Dermis blood vessel endothelial cell (primary cell): ENCODE measurements at regions not wholly inside any gene's neighbourhood (a gene's known extent, or its start where the extent isn't known, plus 50 kb on each side); places are given as distances from the start of the nearest gene placed in this dataset.

ENCODE experiments used
- DNase-seq: peaks from one replicate; pipeline ENCODE4 v3.0.0; 2010

DNA sequence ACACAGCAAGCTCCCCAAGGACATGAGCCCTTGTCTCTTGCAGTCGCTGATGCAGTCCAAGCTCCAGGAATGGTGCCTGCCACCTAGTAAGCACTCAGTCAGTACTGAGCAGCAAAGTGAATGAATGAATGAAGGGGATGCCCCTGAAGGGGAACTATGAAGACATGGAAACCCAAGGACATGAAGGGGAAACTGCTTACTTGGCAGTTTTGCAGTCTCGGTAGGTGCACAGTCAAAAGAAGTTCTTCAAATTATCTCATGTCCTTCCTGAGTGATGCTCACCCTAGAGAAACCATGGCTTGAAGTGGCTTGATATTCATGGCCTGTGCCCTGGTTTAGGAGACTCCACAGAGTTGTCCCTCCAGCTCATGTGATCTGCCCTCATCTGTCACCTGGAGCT, 102.1 kb upstream of the DLX2 start:
- DNase-seq: no peak

DNA sequence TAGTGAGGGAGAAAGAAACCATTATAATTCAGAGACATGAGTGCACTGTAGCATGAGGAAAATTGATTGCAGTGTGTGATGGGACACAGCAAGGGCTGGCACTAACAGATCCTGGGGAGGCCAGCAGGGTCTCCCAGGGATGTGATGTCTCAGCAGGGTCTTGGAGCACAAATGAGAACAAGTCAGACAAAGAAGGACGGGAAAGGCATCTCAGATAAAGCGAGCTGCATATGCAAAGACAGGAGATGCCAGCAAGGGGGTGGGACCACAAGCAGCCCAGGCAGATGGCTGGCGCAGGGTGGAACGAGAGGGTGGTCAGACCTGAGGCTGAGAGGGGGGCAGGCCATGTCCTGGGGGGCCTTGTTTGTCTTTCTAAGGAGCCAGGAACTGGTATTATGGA, 102.6 kb upstream of the DLX2 start:
- DNase-seq: no peak

DNA sequence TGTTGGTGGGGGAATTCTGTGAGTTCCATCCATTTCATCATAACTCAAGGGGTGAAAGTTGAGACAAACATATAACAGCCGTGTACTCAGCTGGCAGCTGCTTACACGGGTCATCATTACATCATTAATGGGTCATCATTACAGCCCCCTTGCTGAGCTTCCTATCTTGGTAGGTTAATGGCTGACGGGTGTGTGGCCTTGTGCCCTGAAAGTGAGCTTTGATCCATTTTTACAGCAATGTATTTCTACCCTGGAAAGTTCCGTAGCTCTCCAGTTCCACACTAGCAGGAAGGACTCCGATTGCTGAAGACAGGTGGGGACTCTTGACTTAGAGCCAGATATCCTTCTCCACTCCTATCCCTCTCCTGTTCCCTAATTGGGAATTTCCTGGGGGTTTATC, 105.2 kb upstream of the DLX2 start:
- DNase-seq: no peak

DNA sequence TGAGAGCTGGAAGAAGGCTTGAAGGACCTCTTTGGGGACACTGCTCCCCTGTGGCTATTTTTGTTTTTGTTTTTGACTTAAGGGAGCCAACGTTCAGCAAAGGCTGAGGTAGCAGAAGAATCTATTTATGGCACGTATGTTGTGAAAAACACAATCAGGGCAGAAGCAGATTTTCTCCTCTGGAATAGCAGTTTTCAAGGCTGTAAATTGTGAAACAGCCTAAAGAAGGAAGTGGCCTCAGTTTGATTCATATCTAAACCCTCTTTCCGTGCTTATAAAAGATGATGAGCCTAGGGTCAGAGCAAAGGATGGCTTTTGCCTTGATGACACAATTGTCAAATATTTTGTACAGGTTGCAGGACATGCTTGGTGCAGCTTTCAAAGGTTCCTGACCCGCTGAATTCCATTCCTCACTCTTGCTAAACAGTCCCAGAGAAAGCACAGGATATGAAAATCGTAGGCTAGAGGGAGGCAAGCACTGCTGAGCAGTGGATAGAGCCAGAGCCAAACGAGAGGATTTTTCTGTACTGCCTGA, 106.2 kb upstream of the DLX2 start:
- peak; percentile 66 for DNase-seq

DNA sequence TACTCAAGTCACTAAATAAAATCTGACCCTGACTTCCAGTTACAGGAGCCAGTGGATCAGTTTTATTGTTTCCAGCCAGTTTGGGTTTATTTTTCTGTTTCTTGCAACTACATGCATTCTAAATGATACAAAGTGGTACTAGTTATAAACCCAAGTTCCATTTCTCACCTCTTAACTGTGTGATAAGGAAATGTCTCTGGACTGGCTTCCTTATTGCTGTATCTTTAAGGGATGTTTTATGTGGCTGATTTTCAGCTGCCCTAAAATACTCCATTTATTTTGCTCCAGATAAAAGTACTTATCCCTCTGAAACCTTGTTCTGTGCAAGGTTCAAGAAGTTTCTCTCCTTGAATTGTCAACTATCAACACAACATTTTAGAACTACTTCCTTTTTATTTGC, 107.9 kb upstream of the DLX2 start:
- DNase-seq: no peak

DNA sequence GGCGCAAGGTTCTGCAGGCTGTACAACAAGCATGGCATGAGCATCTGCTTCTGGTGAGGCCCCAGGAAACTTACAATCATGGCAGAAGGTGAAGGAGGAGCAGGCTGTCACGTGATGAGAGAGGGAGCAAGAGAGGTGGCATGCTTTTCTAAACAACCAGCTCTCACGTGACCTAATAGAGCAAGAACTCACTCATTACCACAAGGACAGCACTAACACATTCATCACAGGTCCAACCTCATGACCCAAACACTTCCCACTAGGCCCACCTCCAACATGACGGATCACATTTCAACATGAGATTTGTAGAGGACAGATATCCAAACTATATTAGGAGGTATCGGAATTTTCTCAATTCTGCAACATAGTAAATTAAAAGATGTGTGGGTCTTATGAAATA, 108.8 kb upstream of the DLX2 start:
- no peak for DNase-seq

DNA sequence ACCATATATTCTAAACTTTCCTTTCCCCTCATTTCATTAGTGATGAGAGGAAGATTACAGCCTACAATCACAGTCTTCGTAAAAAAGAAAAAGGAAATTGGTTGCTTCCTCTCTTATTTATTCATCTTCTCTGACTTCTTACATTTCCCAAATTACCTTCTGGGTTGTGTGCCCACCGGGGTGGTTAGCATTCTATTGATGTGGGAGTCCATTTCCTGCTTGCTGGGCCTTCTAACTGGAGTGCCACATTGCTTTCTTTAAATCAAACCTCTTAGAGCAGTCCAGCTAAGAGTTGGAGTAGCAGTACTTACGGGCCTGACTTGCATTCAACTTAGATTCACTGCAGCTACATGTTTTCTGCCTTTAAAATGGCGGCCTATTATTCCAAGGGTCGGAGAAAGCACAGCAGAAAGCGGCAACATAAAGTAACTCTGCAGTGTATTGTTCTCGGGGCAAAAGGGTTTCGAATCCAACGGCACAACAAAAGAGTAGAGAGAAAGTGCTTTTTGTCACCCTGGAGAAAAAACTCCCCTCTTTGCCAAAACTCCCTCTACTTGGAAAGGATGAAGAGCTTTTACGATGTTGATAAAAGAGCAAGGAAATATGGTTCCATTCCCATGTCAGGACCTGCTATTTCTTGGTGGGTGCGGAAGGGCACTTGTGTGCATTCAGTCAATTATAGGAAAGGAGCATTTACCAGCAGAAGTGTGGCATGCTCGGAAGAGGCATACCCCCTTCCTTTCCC, 110.6 kb upstream of the DLX2 start:
- no peak for DNase-seq

DNA sequence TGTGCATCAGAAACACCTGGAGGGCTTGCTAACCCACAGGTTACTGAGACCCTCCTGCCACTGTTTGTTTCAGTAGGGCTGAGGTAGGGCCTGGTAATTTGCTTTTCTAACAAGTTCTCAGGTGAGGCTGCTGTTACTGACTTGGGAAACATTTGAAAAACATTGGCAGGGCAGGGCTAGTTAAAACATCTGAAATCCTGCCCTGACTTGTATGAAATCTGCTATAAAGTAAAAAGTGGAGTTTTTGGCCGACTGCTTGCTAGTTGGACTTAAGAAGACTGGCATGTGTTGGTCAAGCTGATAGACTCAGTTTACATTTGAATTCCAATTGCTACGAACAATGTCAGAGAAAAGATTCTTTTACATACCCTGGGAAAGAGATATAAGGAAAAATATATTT, 111.6 kb upstream of the DLX2 start:
- DNase-seq: no peak

DNA sequence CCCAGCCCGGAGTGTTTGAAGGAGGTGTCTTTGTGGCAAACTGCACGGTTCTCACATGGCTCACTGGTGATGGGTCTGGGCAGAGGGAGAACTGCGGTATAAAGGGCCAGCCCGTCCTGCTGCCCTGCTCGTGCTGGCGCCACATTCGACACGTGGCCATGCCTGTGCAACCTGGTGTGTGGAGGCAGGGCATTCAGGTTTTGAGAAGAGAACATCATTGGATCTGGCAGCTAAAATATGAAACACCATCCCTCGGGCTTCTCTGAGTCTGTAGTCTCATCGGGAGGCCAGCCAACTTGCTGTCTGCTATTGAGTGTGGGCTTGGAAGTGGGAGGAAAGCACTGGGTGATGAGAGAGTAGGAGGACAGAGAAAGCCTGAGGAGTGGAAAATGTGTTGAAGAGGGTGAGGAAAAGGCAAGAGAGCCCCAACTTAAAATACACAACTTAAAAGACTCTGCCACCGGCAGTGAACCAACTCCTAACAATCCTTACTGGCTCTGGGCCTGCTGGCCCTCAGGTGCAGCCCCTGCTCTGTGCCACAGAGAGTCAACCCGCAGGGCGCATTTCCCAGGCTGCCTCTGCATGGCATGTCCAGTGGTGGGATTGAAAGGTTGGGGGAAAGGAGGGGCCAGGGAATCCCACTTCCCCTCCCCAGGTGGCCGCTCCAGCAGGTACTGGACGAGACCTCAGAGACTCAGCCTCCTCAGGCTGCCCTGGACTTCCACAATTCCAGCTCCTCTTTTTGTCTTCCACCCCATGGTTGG, 112.7 kb upstream of the DLX2 start:
- DNase-seq: no peak

DNA sequence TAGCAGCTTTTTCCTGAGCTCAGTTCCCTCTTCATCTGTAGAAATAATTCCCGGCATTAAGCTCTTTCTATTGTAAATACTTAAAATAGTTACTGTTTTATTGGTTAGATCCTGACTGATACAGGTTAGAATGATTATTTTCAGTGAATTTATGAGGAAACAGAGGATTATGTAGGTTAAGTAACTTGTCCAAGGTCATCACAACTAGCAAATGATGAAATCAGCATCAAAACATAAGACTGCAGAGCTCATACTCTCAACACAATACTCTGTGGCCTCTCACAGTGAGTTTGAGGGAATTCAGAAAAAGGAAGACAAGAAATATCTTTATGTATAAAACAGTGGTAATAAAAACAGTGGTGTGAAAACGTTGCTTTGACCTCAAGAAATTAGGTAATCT, 113.2 kb upstream of the DLX2 start:
- no peak for DNase-seq

DNA sequence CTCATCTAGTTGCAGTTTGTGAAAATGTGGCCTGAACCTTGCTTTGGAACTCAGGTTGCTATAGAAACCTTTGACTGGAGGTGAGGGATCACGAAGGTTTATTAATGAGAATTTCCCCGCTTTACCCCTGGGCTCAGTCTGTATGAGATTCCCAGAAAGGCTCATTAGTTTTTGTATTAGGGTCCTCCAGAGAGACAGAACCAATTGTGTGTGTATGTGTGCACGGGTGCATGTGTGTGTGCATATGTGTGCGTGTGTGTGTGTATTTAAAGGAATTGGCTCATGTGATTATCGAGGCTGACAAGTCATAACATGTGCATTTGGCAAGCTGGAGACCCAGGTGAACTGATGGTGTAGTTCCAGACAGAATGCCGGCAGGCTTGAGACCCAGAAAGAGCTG, 113.8 kb upstream of the DLX2 start:
- DNase-seq: no peak

DNA sequence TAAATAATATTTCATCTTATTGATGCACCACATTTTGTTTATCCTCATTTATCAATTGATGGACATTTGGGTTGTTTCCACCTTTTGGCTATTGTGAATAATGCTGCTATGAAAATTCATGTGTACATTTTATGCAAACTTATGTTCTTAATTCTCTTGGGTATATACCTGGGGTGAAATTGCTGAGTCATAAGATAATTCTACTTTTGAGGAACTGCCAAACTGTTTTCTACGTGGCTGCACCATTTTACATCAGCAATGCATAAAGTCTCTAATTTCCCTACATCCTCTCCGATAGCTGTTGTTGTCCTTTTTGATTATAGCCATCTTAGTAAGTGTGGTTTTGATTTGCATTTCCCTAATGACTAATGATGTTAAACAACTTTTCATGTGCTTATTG, 116.5 kb upstream of the DLX2 start:
- DNase-seq: no peak

DNA sequence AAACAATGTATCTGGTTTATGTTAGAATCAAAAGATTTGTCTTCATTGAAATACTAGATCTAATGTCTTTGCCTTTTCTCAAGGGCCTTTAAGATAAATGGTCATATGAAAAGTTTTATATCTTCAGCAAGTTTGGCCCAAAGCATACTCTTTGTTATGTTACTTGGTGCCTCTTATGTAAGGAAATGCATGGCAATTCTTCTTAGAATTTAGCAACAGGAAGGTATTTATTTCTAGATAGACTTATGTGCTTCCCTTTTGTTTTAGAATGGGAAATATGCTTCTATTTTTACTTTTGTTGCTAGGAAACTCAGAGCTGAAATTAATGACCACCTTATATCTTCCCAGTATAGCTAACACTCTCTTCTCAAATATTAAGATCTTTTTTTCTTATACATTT, 117.4 kb upstream of the DLX2 start:
- peak; percentile 66 for DNase-seq

DNA sequence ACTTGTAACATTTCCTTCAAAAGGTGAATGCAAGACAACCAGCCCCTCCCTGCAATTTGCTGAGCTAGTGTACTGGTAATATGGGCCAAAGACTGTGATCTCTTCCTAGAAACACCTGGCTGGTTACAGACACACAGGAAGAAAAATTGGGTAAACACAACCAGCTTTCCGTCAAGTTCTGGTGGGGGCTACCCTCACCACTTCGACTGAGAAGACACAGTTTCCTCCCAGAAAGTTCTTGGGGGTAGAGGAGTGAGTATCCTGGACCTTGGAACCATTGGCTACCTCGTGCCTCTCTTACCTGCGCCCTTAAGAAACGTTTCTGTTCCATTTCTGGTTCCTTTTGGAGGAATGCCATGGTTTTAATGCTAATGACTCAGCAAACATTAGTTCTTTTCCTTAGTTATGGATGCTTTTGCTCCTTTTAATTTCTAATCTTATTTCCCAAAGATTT, 120.9 kb upstream of the DLX2 start:
- no peak for DNase-seq

DNA sequence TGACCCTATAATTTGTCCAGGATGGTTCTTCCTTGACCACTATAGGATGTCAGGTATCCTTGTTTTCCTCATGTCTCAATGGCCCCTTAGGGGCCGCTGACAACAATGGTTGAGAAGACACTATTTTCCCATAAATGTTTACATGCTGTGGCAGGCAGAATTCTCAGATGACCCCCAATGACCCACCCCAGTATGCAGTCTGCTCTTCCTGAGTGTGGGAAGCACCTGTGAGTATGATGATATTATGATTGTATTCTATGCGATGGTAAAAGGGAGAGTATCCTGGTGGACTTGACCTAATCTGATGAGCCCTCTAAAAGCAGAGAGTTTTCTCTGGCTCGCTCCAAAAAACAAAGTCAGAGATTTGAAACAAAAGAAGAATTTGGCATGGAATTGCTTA, 123.1 kb upstream of the DLX2 start:
- DNase-seq: peak; percentile 60

DNA sequence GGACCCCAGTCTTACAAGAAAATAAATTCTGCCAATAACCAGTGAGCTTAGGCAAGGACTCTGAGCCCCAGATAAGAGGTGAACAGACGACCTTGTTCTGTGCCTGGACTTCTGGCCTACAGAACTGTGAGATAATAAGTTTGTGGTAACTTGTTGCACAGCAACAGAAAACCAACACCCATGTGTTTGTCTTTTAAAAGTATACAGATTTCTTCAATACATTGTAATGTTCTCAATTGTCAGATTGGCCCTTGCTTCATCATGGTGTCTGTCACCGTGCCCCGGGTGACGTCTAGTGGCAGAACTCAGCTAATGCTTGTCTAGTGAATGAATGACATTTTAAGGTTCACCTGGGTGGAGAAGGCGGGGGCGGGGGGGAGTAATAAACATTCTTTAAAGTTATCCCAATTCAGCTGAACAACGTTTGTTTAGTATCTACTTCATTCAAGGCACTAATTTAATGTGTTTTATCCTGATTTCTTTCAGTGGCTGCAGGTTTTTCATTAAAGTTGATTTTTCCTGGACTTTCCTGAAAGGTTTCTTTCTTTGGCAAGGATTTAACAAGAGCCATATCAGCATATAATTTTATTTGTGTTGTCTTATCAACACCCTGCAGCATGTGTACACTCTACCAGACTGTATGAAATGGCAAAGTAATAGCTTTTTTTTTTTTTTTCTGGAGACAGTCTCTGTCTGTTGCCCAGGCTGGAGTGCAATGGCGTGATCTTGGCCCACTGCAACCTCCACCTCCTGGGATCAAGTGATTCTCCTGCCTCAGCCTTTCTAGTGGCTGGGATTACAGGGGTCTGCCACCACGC, 123.8 kb upstream of the DLX2 start:
- DNase-seq: no peak

DNA sequence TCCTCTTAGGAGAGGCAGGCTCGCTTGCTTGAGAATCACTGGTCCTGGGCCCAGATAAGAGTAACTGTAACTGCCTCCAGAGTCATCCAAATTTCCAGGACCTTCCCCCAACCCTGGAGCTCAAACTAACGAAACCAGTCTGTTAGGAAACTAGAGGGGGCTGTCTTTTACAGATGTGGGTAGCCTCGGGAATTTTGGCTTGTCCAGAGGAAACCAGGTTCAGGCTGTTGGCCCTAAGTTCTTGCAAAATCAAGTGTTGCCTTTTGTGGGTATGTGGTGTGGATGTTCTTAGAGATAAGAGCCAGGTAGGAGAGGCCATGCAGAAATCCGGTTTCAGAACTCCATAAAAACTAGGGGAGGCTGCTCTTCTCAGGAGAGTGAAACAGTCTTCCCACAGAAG, 125.0 kb upstream of the DLX2 start:
- no peak for DNase-seq

DNA sequence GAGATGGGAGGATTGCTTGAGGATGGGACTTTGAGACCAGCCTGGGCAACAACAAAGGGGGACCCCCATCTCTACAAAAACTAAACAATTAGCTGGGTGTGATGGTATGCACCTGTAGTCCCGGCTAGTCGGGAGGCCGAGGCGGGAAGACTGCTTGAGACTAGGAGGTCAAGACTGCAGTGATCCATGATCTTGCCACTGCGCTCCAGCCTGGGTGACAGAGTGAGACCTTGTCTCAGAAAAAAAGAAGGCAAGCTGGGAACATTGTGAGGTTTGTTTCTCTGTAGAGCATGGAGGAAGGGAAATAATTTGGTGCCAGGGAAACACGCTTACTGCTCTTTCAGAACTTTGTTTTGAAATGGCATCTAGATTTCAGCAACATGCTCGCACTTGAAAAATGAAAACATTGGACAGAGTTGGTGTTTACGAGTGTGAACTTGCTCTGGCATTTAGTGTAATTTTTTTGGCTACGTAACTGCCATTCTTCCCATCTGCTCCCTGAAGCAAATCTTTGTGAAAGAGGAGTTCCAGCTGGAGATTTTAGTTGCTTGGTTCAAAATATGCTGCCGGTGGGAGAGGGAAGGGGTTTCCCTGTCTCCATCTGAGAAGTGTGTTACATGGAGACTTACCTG, 125.6 kb upstream of the DLX2 start:
- no peak for DNase-seq

DNA sequence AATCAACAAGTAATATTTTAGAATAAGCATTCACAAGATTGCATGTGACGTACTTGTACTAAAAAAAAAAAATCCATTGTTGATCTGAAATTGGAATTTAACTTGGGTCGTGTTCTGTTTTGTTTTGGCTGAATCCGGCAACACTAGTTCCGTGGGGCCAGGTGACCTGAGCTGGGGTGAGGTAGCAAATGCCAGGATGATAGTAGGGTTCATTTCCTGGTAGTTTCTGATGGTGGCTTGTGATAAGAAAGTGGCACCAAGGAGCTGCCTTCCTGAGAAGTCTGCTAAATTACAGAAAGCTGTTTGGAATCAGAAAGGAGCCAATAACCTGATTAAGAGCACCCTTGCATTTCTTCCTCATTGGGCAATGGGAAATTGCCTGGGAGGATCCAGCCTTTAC, 126.4 kb upstream of the DLX2 start:
- DNase-seq: no peak

DNA sequence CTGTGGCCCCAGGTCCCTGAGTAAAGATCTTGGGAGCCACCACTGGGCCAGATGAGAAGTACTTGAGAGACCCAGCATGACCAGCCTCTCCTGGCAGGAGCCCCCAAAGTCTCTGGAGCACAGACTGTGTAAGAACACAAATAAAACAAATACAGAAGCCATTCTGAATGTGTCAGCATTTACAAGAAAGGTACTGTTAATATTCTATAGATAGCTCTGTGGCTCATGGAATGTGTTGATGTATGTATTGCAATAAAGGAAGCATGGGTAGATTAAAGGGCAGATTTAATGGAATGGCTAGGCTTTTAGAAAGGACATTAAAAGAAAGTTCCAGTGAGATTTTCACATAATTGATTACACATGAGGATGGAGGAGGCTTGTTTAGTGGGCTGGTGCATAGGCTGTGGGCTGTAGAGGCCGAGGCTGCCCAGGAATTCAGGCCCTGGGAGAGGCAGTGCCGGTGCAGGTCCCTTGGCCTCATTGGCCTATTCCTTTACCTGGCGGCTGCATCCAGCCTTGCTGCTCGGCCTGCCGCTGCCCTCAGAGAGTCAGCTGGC, 127.7 kb upstream of the DLX2 start:
- DNase-seq: no peak

DNA sequence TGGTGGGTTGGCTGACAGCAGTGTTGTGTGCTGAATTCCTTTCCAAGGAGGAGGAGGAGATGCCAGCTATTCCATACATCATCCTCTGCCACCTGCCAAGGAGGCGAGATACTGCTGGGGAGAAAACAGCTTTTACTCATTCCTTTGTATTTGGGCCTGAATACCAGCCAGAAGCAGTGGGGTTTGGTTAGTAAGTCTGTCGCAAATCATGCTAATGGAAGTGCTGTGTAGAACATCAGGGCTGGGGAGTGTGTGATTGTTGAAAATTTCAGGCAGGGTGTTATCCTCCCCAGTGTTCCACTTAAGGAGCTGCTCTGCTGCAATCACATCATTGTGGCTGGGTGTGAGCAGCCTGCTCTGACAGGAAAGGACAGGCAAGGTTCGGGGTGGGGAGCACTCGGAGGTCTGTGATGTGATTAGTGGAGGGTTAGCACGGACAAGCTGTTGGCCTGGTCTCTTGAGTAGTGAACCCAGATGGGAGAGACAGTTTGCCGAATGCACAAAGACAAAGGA, 128.2 kb upstream of the DLX2 start:
- DNase-seq: no peak

DNA sequence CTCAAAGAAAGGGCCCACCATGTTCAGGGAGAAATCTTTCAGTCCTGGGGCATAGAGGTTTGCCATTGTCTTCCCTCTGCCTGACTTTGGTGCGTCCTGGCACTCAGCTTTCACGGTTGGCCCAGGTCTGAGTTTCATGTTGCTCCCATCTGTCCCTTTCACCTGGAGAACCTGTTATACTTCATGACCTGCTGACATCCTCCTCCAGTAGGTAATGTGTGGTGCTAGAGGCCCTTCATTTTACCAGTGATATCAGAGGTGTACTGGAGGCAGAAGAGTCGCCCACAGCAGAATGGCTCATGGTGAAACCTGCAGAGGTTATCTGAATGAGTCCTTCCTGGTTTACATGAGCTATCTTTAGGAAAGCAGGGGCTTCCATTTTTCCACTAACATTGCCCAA, 128.8 kb upstream of the DLX2 start:
- DNase-seq: no peak
